ENCODE measurements at regions not wholly inside any gene's neighbourhood (a gene's known extent, or its start where the extent isn't known, plus 50 kb on each side); places are given as distances from the start of the nearest gene placed in this dataset.

- ChIA-PET POLR2A (no interaction called here), CTCF (no interaction called here)
- no peak for TF ChIP-seq CTCF (IDR thresholded peaks at IDR 0.05; ENCODE audit: control extremely low read depth, extremely low read depth, low read depth, missing control alignments)
- DNase-seq (ENCODE audit: extremely low spot score), result no peak
Measured at GRCh38 chr19:28292822-28293500, 920.0 kb downstream of the UQCRFS1 start.

- POLR2A ChIA-PET, result no interaction called here
- CTCF ChIA-PET, result no interaction called here
- no peak for TF ChIP-seq CTCF (IDR thresholded peaks at IDR 0.05; ENCODE audit: control extremely low read depth, extremely low read depth, low read depth, missing control alignments)
- DNase-seq (ENCODE audit: extremely low spot score), result no peak
Measured at GRCh38 chr19:28291874-28292273, 921.1 kb downstream of the UQCRFS1 start.

- no peak for TF ChIP-seq CTCF (IDR thresholded peaks at IDR 0.05; ENCODE audit: control extremely low read depth, extremely low read depth, low read depth, missing control alignments)
- POLR2A ChIA-PET, result no interaction called here
- CTCF ChIA-PET, result no interaction called here
- DNase-seq (ENCODE audit: extremely low spot score), result no peak
Measured at GRCh38 chr19:28290963-28291657, 921.8 kb downstream of the UQCRFS1 start.

- ChIA-PET POLR2A (no interaction called here), CTCF (no interaction called here)
- no peak for DNase-seq (ENCODE audit: extremely low spot score)
- no peak for TF ChIP-seq CTCF (IDR thresholded peaks at IDR 0.05; ENCODE audit: control extremely low read depth, extremely low read depth, low read depth, missing control alignments)
Measured at GRCh38 chr19:28289295-28290063, 923.5 kb downstream of the UQCRFS1 start.

- CTCF ChIA-PET, result no interaction called here
- POLR2A ChIA-PET, result no interaction called here
- no peak for DNase-seq (ENCODE audit: extremely low spot score)
- no peak for TF ChIP-seq CTCF (IDR thresholded peaks at IDR 0.05; ENCODE audit: control extremely low read depth, extremely low read depth, low read depth, missing control alignments)
Measured at GRCh38 chr19:28288572-28289264, 924.2 kb downstream of the UQCRFS1 start.

GRCh38 chr19:28285917-28286316 lies 927.0 kb downstream of the UQCRFS1 start:
- no peak for DNase-seq (ENCODE audit: extremely low spot score)
- CTCF ChIA-PET, result no interaction called here
- POLR2A ChIA-PET, result no interaction called here
- TF ChIP-seq CTCF (IDR thresholded peaks at IDR 0.05; ENCODE audit: control extremely low read depth, extremely low read depth, low read depth, missing control alignments), result no peak
